Dendritic cell treated with granulocyte-macrophage colony-stimulating factor and Interleukin-4, amounts not matched to agents 40 ng/mL and 50 ng/mL, for 4 days (primary cell): ENCODE measurements at regions not wholly inside any gene's neighbourhood (a gene's known extent, or its start where the extent isn't known, plus 50 kb on each side); places are given as distances from the start of the nearest gene placed in this dataset.

Source experiments
- H3K27ac Mint-ChIP-seq: one replicate; pipeline ENCODE4 v1.8.0; 2022; ENCODE audit warnings: mild to moderate bottlenecking, mixed read lengths
- H3K27me3 Mint-ChIP-seq: one replicate; pipeline ENCODE4 v1.8.0; 2022; ENCODE audit warnings: mild to moderate bottlenecking, mixed read lengths
- H3K36me3 Mint-ChIP-seq: one replicate; pipeline ENCODE4 v1.8.0; 2022; ENCODE audit warnings: low read depth, mixed read lengths
- H3K4me1 Mint-ChIP-seq: one replicate; pipeline ENCODE4 v1.8.0; 2022; ENCODE audit warnings: low read depth, mixed read lengths
- H3K4me3 Mint-ChIP-seq: one replicate; pipeline ENCODE4 v1.8.0; 2022; ENCODE audit warnings: mild to moderate bottlenecking, moderate library complexity, mixed read lengths
- H3K9me3 Mint-ChIP-seq: one replicate; pipeline ENCODE4 v1.8.0; 2022; ENCODE audit warnings: mixed read lengths
- intact Hi-C: fragments of 100-400 bp; cut with micrococcal nuclease; formaldehyde crosslinking; loops from one replicate; pipeline ENCODE4 v1.15.0; 2022

- Mint-ChIP-seq H3K4me1 (peaks cover 36% of the 10 kb centered on the region), H3K4me3 (no peak overlapping the region), H3K27ac (no peak overlapping the region), H3K27me3 (no peaks in the 10 kb centered on the region), H3K9me3 (peaks cover 40% of the 10 kb centered on the region), H3K36me3 (peaks cover 9% of the 10 kb centered on the region)
- intact Hi-C loops = loop anchor here (5.0 kb wide), 1 partner anchor 37 kb away; no protein-coding TSS in a partner anchor
These were observed 76.8 kb downstream of the KCTD12 start for GRCh38 chr13:76809389-76809788.

DNA sequence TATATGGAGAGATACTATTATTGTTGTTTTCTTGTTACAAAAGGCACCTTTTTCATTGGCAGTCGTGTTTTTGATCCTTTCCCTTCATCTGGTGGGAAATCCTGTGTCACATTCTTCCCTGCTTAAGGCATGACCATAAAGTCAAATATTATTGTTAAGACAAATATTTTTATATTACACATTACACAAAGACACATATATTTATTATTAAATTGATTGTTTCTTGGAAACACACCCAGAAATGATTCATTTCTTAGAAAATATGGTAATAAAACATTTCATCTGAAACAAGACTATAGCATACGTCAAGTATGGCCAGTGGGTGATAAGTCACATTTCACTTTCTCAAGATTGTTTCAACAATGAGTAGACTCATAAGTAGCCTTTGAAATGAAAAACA lies 77.3 kb downstream of the KCTD12 start:
- H3K9me3 Mint-ChIP-seq = peaks cover 40% of the 10 kb centered on the region
- intact Hi-C loops = loop anchor here (5.0 kb wide), 1 partner anchor 37 kb away; no protein-coding TSS in a partner anchor
- peaks cover 9% of the 10 kb centered on the region for H3K36me3 Mint-ChIP-seq
- no peaks in the 10 kb centered on the region for H3K27me3 Mint-ChIP-seq
- H3K4me1 Mint-ChIP-seq = peaks cover 35% of the 10 kb centered on the region
- no peak overlapping the region for H3K4me3 Mint-ChIP-seq
- no peak overlapping the region for H3K27ac Mint-ChIP-seq

GRCh38 chr13:76804801-76805200 lies 81.4 kb downstream of the KCTD12 start:
- H3K36me3 Mint-ChIP-seq = peaks cover 3% of the 10 kb centered on the region
- H3K27ac Mint-ChIP-seq = peak overlapping the region; percentile 63
- no peaks in the 10 kb centered on the region for H3K27me3 Mint-ChIP-seq
- peak overlapping the region; percentile 20 for H3K4me3 Mint-ChIP-seq
- H3K9me3 Mint-ChIP-seq = peaks cover 25% of the 10 kb centered on the region
- intact Hi-C loops = loop anchor here (5.0 kb wide), 1 partner anchor 32 kb away; no protein-coding TSS in a partner anchor
- H3K4me1 Mint-ChIP-seq = peaks cover 42% of the 10 kb centered on the region

DNA sequence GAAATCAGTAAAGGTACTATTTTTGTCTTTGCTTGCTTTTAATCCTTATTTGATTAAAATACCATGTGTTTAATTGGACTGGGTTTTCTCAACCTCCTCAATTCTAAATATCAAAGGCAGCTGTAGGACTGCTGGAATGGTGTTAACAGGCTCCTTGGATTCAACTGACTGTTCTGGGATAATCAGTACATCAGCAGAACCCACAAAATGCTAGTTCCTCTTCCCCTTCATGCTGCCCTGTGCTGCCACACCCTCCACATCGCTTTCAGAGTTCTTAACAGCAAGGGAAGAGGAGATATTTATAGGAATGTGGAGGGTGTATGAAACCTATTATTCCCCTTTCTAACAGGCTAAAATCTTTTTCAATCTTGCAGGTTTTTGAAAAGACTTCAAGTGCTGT lies 82.4 kb downstream of the KCTD12 start:
- Mint-ChIP-seq H3K4me1 (peaks cover 42% of the 10 kb centered on the region), H3K27ac (peak overlapping the region; percentile 77), H3K9me3 (peaks cover 17% of the 10 kb centered on the region), H3K27me3 (no peaks in the 10 kb centered on the region), H3K36me3 (no peaks in the 10 kb centered on the region), H3K4me3 (no peak overlapping the region)
- intact Hi-C loops = no loop called here

DNA sequence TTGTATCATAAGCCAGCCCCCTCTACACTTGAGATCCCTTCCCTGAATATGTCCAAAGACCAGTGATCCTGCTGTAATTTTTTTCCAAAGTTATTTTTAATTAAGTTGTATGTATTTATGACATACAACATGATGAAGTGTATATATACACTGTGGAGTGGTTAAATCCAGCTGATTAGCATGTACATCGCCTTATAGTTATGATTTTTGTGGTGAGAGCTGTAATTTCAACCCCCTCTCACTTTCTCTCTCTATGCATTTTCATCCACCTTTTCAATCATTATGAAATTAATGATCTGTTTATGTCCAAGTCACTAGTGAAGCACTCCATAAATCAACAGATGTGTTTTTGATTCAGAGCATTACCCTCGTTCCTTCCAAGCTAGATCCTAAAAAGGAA lies 85.3 kb downstream of the KCTD12 start:
- peaks cover 49% of the 10 kb centered on the region for H3K4me1 Mint-ChIP-seq
- H3K4me3 Mint-ChIP-seq = no peak overlapping the region
- no peaks in the 10 kb centered on the region for H3K36me3 Mint-ChIP-seq

DNA sequence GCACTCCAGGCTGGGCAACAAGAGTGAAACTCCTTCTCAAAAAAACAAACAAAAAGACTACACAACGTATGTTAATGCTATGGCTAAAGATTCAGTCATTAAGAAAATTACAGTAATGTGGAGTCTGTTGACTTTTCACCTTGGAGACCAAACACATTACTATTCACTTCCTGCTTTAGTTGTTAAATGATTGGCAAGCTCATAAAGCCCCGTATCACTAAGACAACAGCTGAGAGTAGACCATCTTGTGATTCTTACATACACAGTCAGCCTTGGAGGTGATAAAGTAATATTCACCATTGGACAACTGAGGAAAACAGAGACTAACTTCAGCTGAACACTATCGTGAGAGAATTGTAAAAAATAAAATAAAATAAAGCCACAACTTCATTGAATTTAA lies 86.5 kb downstream of the KCTD12 start:
- H3K4me3 Mint-ChIP-seq = no peak overlapping the region

More for the DNA sequence above, 85.3 kb downstream of the KCTD12 start:
- Mint-ChIP-seq H3K27me3 (no peaks in the 10 kb centered on the region), H3K9me3 (peaks cover 7% of the 10 kb centered on the region), H3K27ac (peak overlapping the region; percentile 22)
- intact Hi-C loops = no loop called here

GRCh38 chr13:76798037-76798436 lies 88.2 kb downstream of the KCTD12 start:
- peaks cover 26% of the 10 kb centered on the region for H3K4me1 Mint-ChIP-seq
- no peaks in the 10 kb centered on the region for H3K27me3 Mint-ChIP-seq
- H3K9me3 Mint-ChIP-seq = peaks cover 7% of the 10 kb centered on the region
- no peaks in the 10 kb centered on the region for H3K36me3 Mint-ChIP-seq
- peak overlapping the region; percentile 41 for H3K27ac Mint-ChIP-seq
- intact Hi-C loops = loop anchor here (10.0 kb wide), 1 partner anchor 53 kb away; no protein-coding TSS in a partner anchor
- no peak overlapping the region for H3K4me3 Mint-ChIP-seq

More for the DNA sequence above, 86.5 kb downstream of the KCTD12 start:
- intact Hi-C loops = loop anchor here (10.0 kb wide), 1 partner anchor 55 kb away; no protein-coding TSS in a partner anchor
- H3K27ac Mint-ChIP-seq = peak overlapping the region; percentile 41
- H3K36me3 Mint-ChIP-seq = no peaks in the 10 kb centered on the region
- H3K4me1 Mint-ChIP-seq = peaks cover 39% of the 10 kb centered on the region
- H3K27me3 Mint-ChIP-seq = no peaks in the 10 kb centered on the region
- peaks cover 7% of the 10 kb centered on the region for H3K9me3 Mint-ChIP-seq

DNA sequence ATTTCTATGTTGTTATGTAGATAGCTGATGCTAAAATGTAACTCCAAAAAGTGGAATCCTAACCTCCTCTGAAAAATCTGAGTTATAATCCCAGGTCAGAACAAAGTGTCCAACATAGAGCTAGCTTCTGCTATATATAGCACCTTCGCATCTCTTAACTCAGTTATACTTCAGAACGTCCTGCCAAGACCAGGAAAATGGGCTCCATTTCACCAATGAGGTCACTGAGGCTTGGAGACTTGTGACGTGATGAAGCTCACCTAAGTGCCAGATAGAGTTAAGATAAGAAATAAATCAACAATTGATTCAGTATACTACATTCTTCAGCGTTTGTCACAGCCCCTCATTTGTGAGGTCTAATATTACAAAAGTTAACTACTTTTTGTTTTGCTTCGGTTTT lies 88.8 kb downstream of the KCTD12 start:
- H3K36me3 Mint-ChIP-seq = no peaks in the 10 kb centered on the region
- intact Hi-C loops = loop anchor here (10.0 kb wide), 1 partner anchor 53 kb away; no protein-coding TSS in a partner anchor

DNA sequence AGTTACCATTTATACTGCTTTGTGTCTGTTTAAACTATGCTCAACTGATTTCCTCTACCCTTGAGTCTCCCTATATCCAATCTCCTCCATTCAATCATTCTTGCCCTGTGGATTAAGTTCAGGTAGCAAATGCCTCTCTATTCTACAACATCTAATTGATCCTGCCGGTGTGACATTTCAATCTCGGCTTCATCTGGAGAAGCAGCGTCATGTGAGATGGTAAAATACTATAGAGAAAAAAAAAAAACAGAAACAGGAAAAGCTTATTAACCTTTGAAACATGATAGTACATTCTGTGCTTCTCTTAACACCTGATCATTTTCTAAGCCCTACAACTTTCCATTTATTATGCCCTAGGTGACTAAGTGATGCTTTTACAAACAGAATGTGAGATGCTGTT lies 89.4 kb downstream of the KCTD12 start:
- intact Hi-C loops = loop anchor here (10.0 kb wide), 1 partner anchor 52 kb away; no protein-coding TSS in a partner anchor
- Mint-ChIP-seq H3K27me3 (no peaks in the 10 kb centered on the region), H3K9me3 (no peaks in the 10 kb centered on the region), H3K36me3 (no peaks in the 10 kb centered on the region), H3K4me3 (no peak overlapping the region), H3K27ac (no peak overlapping the region), H3K4me1 (peaks cover 23% of the 10 kb centered on the region)

More for the DNA sequence above, 88.8 kb downstream of the KCTD12 start:
- Mint-ChIP-seq H3K4me3 (no peak overlapping the region), H3K9me3 (peaks cover 4% of the 10 kb centered on the region), H3K4me1 (peaks cover 26% of the 10 kb centered on the region), H3K27ac (no peak overlapping the region), H3K27me3 (no peaks in the 10 kb centered on the region)

- intact Hi-C loops = loop anchor here (10.0 kb wide), 1 partner anchor 51 kb away; no protein-coding TSS in a partner anchor
- Mint-ChIP-seq H3K4me1 (peaks cover 30% of the 10 kb centered on the region), H3K27me3 (no peaks in the 10 kb centered on the region), H3K4me3 (no peak overlapping the region), H3K36me3 (no peaks in the 10 kb centered on the region), H3K9me3 (no peaks in the 10 kb centered on the region), H3K27ac (no peak overlapping the region)
These were observed 90.2 kb downstream of the KCTD12 start for GRCh38 chr13:76795701-76796695.

GRCh38 chr13:76792731-76793347 lies 93.4 kb downstream of the KCTD12 start:
- intact Hi-C loops = loop anchor here (10.0 kb wide), 1 partner anchor 48 kb away; no protein-coding TSS in a partner anchor
- peaks cover under 1% of the 10 kb centered on the region for H3K9me3 Mint-ChIP-seq
- H3K27ac Mint-ChIP-seq = peak overlapping the region; percentile 26
- no peaks in the 10 kb centered on the region for H3K36me3 Mint-ChIP-seq
- no peak overlapping the region for H3K4me3 Mint-ChIP-seq
- H3K4me1 Mint-ChIP-seq = peaks cover 28% of the 10 kb centered on the region
- no peaks in the 10 kb centered on the region for H3K27me3 Mint-ChIP-seq

DNA sequence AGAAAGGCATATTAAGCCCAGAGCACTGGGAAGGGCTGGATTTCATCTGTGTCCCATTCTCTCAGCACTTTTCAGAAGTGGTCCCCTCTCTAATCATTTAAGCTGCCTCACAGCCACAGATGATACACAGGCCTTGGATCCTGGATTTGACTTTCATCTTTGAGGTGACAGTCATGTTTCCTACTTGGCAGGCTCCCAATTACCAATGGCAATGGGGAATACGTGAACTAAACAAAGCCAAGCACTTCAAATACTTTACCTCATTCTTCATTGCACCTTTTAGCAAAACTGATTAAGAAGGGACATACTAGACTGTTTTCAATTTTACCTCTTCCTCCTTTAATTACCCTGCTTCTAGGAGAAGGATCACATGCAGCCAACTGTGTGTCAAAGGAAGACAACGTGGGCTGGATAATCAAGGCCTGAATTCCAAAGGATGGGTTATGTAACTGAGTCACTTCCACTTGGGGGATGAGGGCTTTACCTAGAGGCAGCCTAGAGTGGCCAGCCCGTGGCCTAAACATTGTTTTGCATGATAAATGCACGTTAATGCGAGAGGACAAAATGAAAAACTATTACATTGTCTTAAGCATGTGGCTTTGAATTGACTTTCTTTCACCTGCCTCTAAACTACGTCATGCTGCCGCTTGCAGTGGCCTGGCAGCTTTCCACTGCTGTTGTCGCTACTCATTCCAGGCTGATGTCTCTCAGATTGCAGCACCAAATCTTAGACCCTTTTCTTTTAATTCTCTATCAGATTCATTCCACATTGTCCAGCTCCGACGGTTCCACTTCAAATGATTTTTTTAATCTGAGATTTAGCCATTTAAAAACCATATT lies 95.0 kb downstream of the KCTD12 start:
- peaks cover 17% of the 10 kb centered on the region for H3K9me3 Mint-ChIP-seq
- H3K27me3 Mint-ChIP-seq = no peaks in the 10 kb centered on the region

GRCh38 chr13:76790526-76790925 lies 95.7 kb downstream of the KCTD12 start:
- no peak overlapping the region for H3K27ac Mint-ChIP-seq
- peaks cover 19% of the 10 kb centered on the region for H3K9me3 Mint-ChIP-seq
- no peaks in the 10 kb centered on the region for H3K27me3 Mint-ChIP-seq
- intact Hi-C loops = loop anchor here (10.0 kb wide), 1 partner anchor 46 kb away; no protein-coding TSS in a partner anchor
- peaks cover 24% of the 10 kb centered on the region for H3K4me1 Mint-ChIP-seq
- H3K4me3 Mint-ChIP-seq = no peak overlapping the region
- no peaks in the 10 kb centered on the region for H3K36me3 Mint-ChIP-seq

More for the DNA sequence above, 95.0 kb downstream of the KCTD12 start:
- no peaks in the 10 kb centered on the region for H3K36me3 Mint-ChIP-seq
- no peak overlapping the region for H3K4me3 Mint-ChIP-seq
- peaks cover 24% of the 10 kb centered on the region for H3K4me1 Mint-ChIP-seq
- intact Hi-C loops = loop anchor here (10.0 kb wide), 1 partner anchor 46 kb away; no protein-coding TSS in a partner anchor
- no peak overlapping the region for H3K27ac Mint-ChIP-seq
